ENCODE measurements at regions not wholly inside any gene's neighbourhood (a gene's known extent, or its start where the extent isn't known, plus 50 kb on each side); places are given as distances from the start of the nearest gene placed in this dataset.
"Not testable (repeated sequence)": the region's sequence is repeated elsewhere in the genome, so short reads cannot be mapped to it uniquely, and the experiment has no call there.

GRCh38 chr14:105705862-105706700 lies 179.7 kb downstream of the TMEM121 start:
- not testable (repeated sequence) for H3K4me1 ChIP-seq (ENCODE audit: control insufficient read depth in 1 of 2, low read depth in 2 of 2); H3K36me3 ChIP-seq; H3K4me3 ChIP-seq; ATAC-seq (ENCODE audit: insufficient number of reproducible peaks, low FRiP score, low read depth); H3K27me3 ChIP-seq (replicated peaks; ENCODE audit: insufficient read depth); H3K27ac ChIP-seq; H3K9me3 ChIP-seq; DNase-seq (ENCODE audit: low spot score)

GRCh38 chr14:105706701-105707019 lies 180.3 kb downstream of the TMEM121 start:
- H3K27ac ChIP-seq; H3K27me3 ChIP-seq (replicated peaks; ENCODE audit: insufficient read depth); ATAC-seq (ENCODE audit: insufficient number of reproducible peaks, low FRiP score, low read depth); H3K4me1 ChIP-seq (ENCODE audit: control insufficient read depth in 1 of 2, low read depth in 2 of 2); DNase-seq (ENCODE audit: low spot score); H3K9me3 ChIP-seq; H3K4me3 ChIP-seq; H3K36me3 ChIP-seq: not testable (repeated sequence)

GRCh38 chr14:105707099-105707498 lies 180.7 kb downstream of the TMEM121 start:
- H3K4me1 ChIP-seq (ENCODE audit: control insufficient read depth in 1 of 2, low read depth in 2 of 2); H3K27me3 ChIP-seq (replicated peaks; ENCODE audit: insufficient read depth); H3K9me3 ChIP-seq; H3K36me3 ChIP-seq; H3K4me3 ChIP-seq; DNase-seq (ENCODE audit: low spot score); H3K27ac ChIP-seq; ATAC-seq (ENCODE audit: insufficient number of reproducible peaks, low FRiP score, low read depth): not testable (repeated sequence)

GRCh38 chr14:105707723-105708151 lies 181.4 kb downstream of the TMEM121 start:
- not testable (repeated sequence) for DNase-seq (ENCODE audit: low spot score); H3K36me3 ChIP-seq; H3K9me3 ChIP-seq; H3K4me3 ChIP-seq; H3K27me3 ChIP-seq (replicated peaks; ENCODE audit: insufficient read depth); H3K4me1 ChIP-seq (ENCODE audit: control insufficient read depth in 1 of 2, low read depth in 2 of 2); ATAC-seq (ENCODE audit: insufficient number of reproducible peaks, low FRiP score, low read depth); H3K27ac ChIP-seq

GRCh38 chr14:105708251-105709134 lies 182.1 kb downstream of the TMEM121 start:
- ATAC-seq (ENCODE audit: insufficient number of reproducible peaks, low FRiP score, low read depth); H3K9me3 ChIP-seq; H3K4me1 ChIP-seq (ENCODE audit: control insufficient read depth in 1 of 2, low read depth in 2 of 2); H3K27me3 ChIP-seq (replicated peaks; ENCODE audit: insufficient read depth); H3K4me3 ChIP-seq; H3K36me3 ChIP-seq; H3K27ac ChIP-seq; DNase-seq (ENCODE audit: low spot score): not testable (repeated sequence)

- no peak for ATAC-seq (ENCODE audit: insufficient number of reproducible peaks, low FRiP score, low read depth)
- TF ChIP-seq CTCF (IDR thresholded peaks at IDR 0.05): no peak
- Histone ChIP-seq H3K9me3 (no peaks in the 10 kb centered on the region), H3K27me3 (replicated peaks; ENCODE audit: insufficient read depth) (no peaks in the 10 kb centered on the region), H3K4me3 (no peak overlapping the region), H3K36me3 (no peaks in the 10 kb centered on the region), H3K27ac (no peak overlapping the region), H3K4me1 (ENCODE audit: control insufficient read depth in 1 of 2, low read depth in 2 of 2) (no peaks in the 10 kb centered on the region)
- DNase-seq (ENCODE audit: low spot score): no peak
These were observed 183.1 kb downstream of the TMEM121 start for GRCh38 chr14:105709281-105710118.

GRCh38 chr14:105710119-105711043 lies 184.0 kb downstream of the TMEM121 start:
- no peak for TF ChIP-seq CTCF (IDR thresholded peaks at IDR 0.05)
- no peaks in the 10 kb centered on the region for H3K4me1 ChIP-seq (ENCODE audit: control insufficient read depth in 1 of 2, low read depth in 2 of 2)
- no peaks in the 10 kb centered on the region for H3K9me3 ChIP-seq
- ATAC-seq (ENCODE audit: insufficient number of reproducible peaks, low FRiP score, low read depth): no peak
- H3K27ac ChIP-seq: no peak overlapping the region
- no peak for DNase-seq (ENCODE audit: low spot score)
- no peaks in the 10 kb centered on the region for H3K27me3 ChIP-seq (replicated peaks; ENCODE audit: insufficient read depth)
- no peak overlapping the region for H3K4me3 ChIP-seq
- H3K36me3 ChIP-seq: no peaks in the 10 kb centered on the region
